Type B pancreatic cell (in vitro differentiated cells): ENCODE measurements at regions not wholly inside any gene's neighbourhood (a gene's known extent, or its start where the extent isn't known, plus 50 kb on each side); places are given as distances from the start of the nearest gene placed in this dataset.
"Not testable (repeated sequence)": the region's sequence is repeated elsewhere in the genome, so short reads cannot be mapped to it uniquely, and the experiment has no call there.

Experiments
- DNase-seq: peaks from one replicate; pipeline ENCODE4 v3.0.0; 2021; ENCODE audit warnings: mixed read lengths; ENCODE audit not compliant: unreplicated experiment; ENCODE audit errors: extremely low spot score
- H3K27ac Mint-ChIP-seq: 2 replicates; pipeline ENCODE4 v1.8.0; 2021; ENCODE audit warnings: mild to moderate bottlenecking, mixed read lengths
- H3K27me3 Mint-ChIP-seq: 2 replicates; pipeline ENCODE4 v1.8.0; 2021; ENCODE audit warnings: mixed read lengths
- H3K36me3 Mint-ChIP-seq: 2 replicates; pipeline ENCODE4 v1.8.0; 2021; ENCODE audit warnings: mixed read lengths
- H3K4me1 Mint-ChIP-seq: one replicate; pipeline ENCODE4 v1.8.0; 2021; ENCODE audit warnings: mixed read lengths; ENCODE audit not compliant: unreplicated experiment
- H3K4me3 Mint-ChIP-seq: 2 replicates; pipeline ENCODE4 v1.8.0; 2021; ENCODE audit warnings: mild to moderate bottlenecking, mixed read lengths
- H3K9me3 Mint-ChIP-seq: 2 replicates; pipeline ENCODE4 v1.8.0; 2021; ENCODE audit warnings: mixed read lengths
- TF ChIP-seq, protein P1 (sequence below): fragments of 200-600 bp; sonication (generic); conservative IDR thresholded peaks from 2 replicates; pipeline ENCODE4 v1.5.0; 2021; ENCODE audit warnings: antibody characterized with exemption, mild to moderate bottlenecking

- TF ChIP-seq, protein P1, sequence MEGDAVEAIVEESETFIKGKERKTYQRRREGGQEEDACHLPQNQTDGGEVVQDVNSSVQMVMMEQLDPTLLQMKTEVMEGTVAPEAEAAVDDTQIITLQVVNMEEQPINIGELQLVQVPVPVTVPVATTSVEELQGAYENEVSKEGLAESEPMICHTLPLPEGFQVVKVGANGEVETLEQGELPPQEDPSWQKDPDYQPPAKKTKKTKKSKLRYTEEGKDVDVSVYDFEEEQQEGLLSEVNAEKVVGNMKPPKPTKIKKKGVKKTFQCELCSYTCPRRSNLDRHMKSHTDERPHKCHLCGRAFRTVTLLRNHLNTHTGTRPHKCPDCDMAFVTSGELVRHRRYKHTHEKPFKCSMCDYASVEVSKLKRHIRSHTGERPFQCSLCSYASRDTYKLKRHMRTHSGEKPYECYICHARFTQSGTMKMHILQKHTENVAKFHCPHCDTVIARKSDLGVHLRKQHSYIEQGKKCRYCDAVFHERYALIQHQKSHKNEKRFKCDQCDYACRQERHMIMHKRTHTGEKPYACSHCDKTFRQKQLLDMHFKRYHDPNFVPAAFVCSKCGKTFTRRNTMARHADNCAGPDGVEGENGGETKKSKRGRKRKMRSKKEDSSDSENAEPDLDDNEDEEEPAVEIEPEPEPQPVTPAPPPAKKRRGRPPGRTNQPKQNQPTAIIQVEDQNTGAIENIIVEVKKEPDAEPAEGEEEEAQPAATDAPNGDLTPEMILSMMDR = no peak
- Mint-ChIP-seq H3K27ac (peak overlapping the region; percentile 31), H3K27me3 (no peaks in the 10 kb centered on the region), H3K4me3 (no peak overlapping the region), H3K36me3 (no peaks in the 10 kb centered on the region), H3K4me1 (no peaks in the 10 kb centered on the region), H3K9me3 (no peaks in the 10 kb centered on the region)
- no peak for DNase-seq
Measured at GRCh38 chr3:184449161-184449515, 69.3 kb downstream of the CHRD start.

DNA sequence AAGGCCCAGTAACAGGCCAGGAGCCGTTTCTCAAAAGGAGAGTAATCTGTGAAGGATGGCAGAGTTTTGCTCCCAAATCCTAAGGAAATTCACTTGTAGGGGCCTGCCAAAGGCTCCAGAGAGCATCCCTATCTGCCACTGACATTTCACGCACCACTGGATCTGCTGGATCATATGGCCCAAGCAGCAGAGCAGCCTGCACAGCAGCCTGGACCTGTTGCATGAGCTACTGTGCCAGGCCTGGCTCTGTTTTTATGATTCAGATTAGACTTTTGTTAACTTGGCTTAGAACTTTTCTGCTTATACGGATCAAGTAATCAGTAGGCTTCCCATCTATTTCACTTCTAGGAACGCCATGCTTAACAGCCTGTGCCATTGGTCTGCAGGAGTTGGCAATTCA lies 70.7 kb downstream of the CHRD start:
- no peak overlapping the region for H3K27ac Mint-ChIP-seq
- H3K4me1 Mint-ChIP-seq = no peaks in the 10 kb centered on the region
- TF ChIP-seq, protein P1 = no peak
- no peak overlapping the region for H3K4me3 Mint-ChIP-seq
- no peak for DNase-seq
- no peaks in the 10 kb centered on the region for H3K36me3 Mint-ChIP-seq
- H3K9me3 Mint-ChIP-seq = no peaks in the 10 kb centered on the region
- no peaks in the 10 kb centered on the region for H3K27me3 Mint-ChIP-seq

- Mint-ChIP-seq H3K9me3 (no peaks in the 10 kb centered on the region), H3K27ac (no peak overlapping the region), H3K4me3 (no peak overlapping the region), H3K27me3 (no peaks in the 10 kb centered on the region), H3K36me3 (no peaks in the 10 kb centered on the region), H3K4me1 (no peaks in the 10 kb centered on the region)
- no peak for DNase-seq
- TF ChIP-seq, protein P1 = no peak
Measured at GRCh38 chr3:184453296-184453695, 73.4 kb downstream of the CHRD start.

- Mint-ChIP-seq H3K4me1 (no peaks in the 10 kb centered on the region), H3K27me3 (peaks cover 4% of the 10 kb centered on the region), H3K36me3 (no peaks in the 10 kb centered on the region), H3K4me3 (no peak overlapping the region), H3K9me3 (no peaks in the 10 kb centered on the region), H3K27ac (no peak overlapping the region)
- TF ChIP-seq, protein P1 = no peak
- no peak for DNase-seq
Measured at GRCh38 chr3:184455991-184456390, 76.1 kb downstream of the CHRD start.

DNA sequence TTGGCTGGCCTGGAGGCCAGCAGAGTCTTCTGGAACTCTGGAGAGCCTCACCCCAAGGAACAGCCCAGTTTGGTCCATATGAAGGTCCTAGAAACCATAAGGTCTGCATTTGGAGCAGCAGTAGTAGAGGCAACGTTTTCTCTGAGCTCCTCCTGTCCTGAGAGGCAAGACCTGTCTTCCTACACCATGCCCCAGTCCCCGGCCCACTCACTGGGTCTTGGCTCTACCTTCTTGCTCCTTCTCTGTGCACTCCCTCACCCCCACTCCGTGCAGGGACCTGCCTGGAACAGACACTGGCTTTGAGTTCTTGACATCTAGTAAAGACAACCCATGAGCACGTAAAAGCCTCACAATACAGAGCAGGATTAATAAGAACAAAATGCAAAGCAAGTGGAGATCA lies 76.6 kb downstream of the CHRD start:
- Mint-ChIP-seq H3K36me3 (no peaks in the 10 kb centered on the region), H3K4me3 (no peak overlapping the region), H3K4me1 (no peaks in the 10 kb centered on the region), H3K27me3 (peaks cover 7% of the 10 kb centered on the region), H3K27ac (no peak overlapping the region), H3K9me3 (no peaks in the 10 kb centered on the region)
- no peak for DNase-seq
- TF ChIP-seq, protein P1 = no peak

- DNase-seq = no peak
- TF ChIP-seq, protein P1 = no peak
- Mint-ChIP-seq H3K27me3 (peaks cover 13% of the 10 kb centered on the region), H3K4me1 (no peaks in the 10 kb centered on the region), H3K27ac (no peak overlapping the region), H3K4me3 (no peak overlapping the region), H3K36me3 (no peaks in the 10 kb centered on the region), H3K9me3 (no peaks in the 10 kb centered on the region)
Measured at GRCh38 chr3:184457329-184457728, 77.5 kb downstream of the CHRD start.

GRCh38 chr3:184457784-184458377 lies 78.0 kb downstream of the CHRD start:
- not testable (repeated sequence) for H3K4me3 Mint-ChIP-seq, H3K9me3 Mint-ChIP-seq, DNase-seq, H3K27ac Mint-ChIP-seq, H3K36me3 Mint-ChIP-seq, H3K4me1 Mint-ChIP-seq
- H3K27me3 Mint-ChIP-seq = peaks cover 13% of the 10 kb centered on the region
